Sigmoid colon (tissue), 6 donors: ENCODE measurements at regions not wholly inside any gene's neighbourhood (a gene's known extent, or its start where the extent isn't known, plus 50 kb on each side); places are given as distances from the start of the nearest gene placed in this dataset.

Experiments
- DNase-seq: peaks from one replicate; pipeline ENCODE4 v3.0.0-alpha.2; 2019
- H3K27ac ChIP-seq, 4 donors: fragments of 200-600 bp; sonication (generic); one replicate each; pipeline ENCODE4 v1.5.1; 2016 to 2019; ENCODE audit warnings: mild to moderate bottlenecking in 1 of 4
- H3K27me3 ChIP-seq, 3 donors: fragments of 200-600 bp; sonication (generic); one replicate each; pipeline ENCODE4 v1.5.1; 2019; ENCODE audit warnings: mild to moderate bottlenecking in 1 of 3
- H3K36me3 ChIP-seq, 4 donors: fragments of 200-600 bp; sonication (generic); one replicate each; pipeline ENCODE4 v1.5.1; 2016 to 2019
- H3K4me1 ChIP-seq, 4 donors: fragments of 200-600 bp; sonication (generic); one replicate each; pipeline ENCODE4 v1.5.1; 2017 to 2019
- H3K4me3 ChIP-seq, 4 donors: fragments of 200-600 bp; sonication (generic); one replicate each; pipeline ENCODE4 v1.5.1; 2017 to 2019; ENCODE audit warnings: mild to moderate bottlenecking in 2 of 4, moderate library complexity in 1 of 4
- H3K9me3 ChIP-seq, 4 donors: fragments of 200-600 bp in 3 of 4; sonication (generic) in 3 of 4; one replicate each; pipeline versions ENCODE4 v1.5.1 to v1.6.1; 2013 to 2019
- CTCF ChIP-seq, 4 experiments: fragments of 450-650 bp in 3 of 4; fragments of 200-600 bp in 1 of 4; IDR thresholded peaks; one replicate each; pipeline ENCODE4 v1.5.1; 2016 to 2019; ENCODE audit warnings: antibody characterized with exemption in 4 of 4, mild to moderate bottlenecking in 3 of 4, moderate library complexity in 2 of 4
- EP300 ChIP-seq, 4 donors: sonication (generic); formaldehyde crosslinking; IDR thresholded peaks; one replicate each; pipeline ENCODE4 v1.6.1; 2017; ENCODE audit warnings: antibody characterized with exemption in 4 of 4
- POLR2A ChIP-seq, 2 donors: fragments of 450-650 bp; IDR thresholded peaks; one replicate each; pipeline ENCODE4 v1.6.1; 2016; ENCODE audit warnings: antibody characterized with exemption in 2 of 2, mild to moderate bottlenecking in 2 of 2, moderate library complexity in 2 of 2
- POLR2AphosphoS5 ChIP-seq, 4 donors: sonication (generic); formaldehyde crosslinking; IDR thresholded peaks; one replicate each; pipeline ENCODE4 v1.6.1; 2017; ENCODE audit warnings: antibody characterized with exemption in 4 of 4
- WGBS, 2 donors: extraction: QIAGEN DNeasy Blood & Tissue Kit; methylation state at CpG; one replicate each; pipeline ENCODE4 v1.1.7; 2013; 5-methylcytosine and 5-hydroxymethylcytosine counted together
- intact Hi-C: fragments of 100-400 bp; cut with DNase I; formaldehyde crosslinking; loops from one replicate; pipeline ENCODE4 v1.15.1; 2023
- donor health status: healthy with polysubstance abuse.
- donor health status: healthy.

- Histone ChIP-seq H3K4me3 (no peak overlapping the region), H3K27me3 (no peaks in the 10 kb centered on the region), H3K27ac (no peak overlapping the region), H3K4me1 (no peaks in the 10 kb centered on the region), H3K36me3 (no peaks in the 10 kb centered on the region), H3K9me3 (no peaks in the 10 kb centered on the region)
- no peak for DNase-seq
- TF ChIP-seq EP300 (IDR thresholded peaks at IDR 0.05) (no peak), POLR2A (IDR thresholded peaks at IDR 0.05) (no peak), CTCF (IDR thresholded peaks at IDR 0.05) (peak in 3 of 4 experiments; percentile 11 to 54 (median 38)), POLR2AphosphoS5 (IDR thresholded peaks at IDR 0.05) (no peak)
- intact Hi-C loops = loop anchor here (1.0 to 5.0 kb wide), 2 partner anchors 72 to 86 kb away; a partner anchor contains a TSS
- WGBS, 2 donors = 39 to 52% methylated on average over 10 of the region's 10 CpGs
Measured at GRCh38 chr1:112803906-112804762, 89.0 kb upstream of the PPM1J start.

GRCh38 chr1:112800289-112800688 lies 85.2 kb upstream of the PPM1J start:
- 77 to 81% methylated on average over 2 of the region's 2 CpGs for WGBS, 2 donors
- Histone ChIP-seq H3K4me3 (no peak overlapping the region), H3K27me3 (no peaks in the 10 kb centered on the region), H3K36me3 (no peaks in the 10 kb centered on the region), H3K4me1 (no peaks in the 10 kb centered on the region), H3K9me3 (no peaks in the 10 kb centered on the region), H3K27ac (no peak overlapping the region)
- TF ChIP-seq CTCF (IDR thresholded peaks at IDR 0.05) (no peak), POLR2AphosphoS5 (IDR thresholded peaks at IDR 0.05) (no peak), EP300 (IDR thresholded peaks at IDR 0.05) (no peak), POLR2A (IDR thresholded peaks at IDR 0.05) (no peak)
- no peak for DNase-seq
- intact Hi-C loops = loop anchor here (5.0 kb wide), 1 partner anchor 68 kb away; no protein-coding TSS in a partner anchor

GRCh38 chr1:112798292-112798691 lies 83.2 kb upstream of the PPM1J start:
- H3K36me3 ChIP-seq = no peaks in the 10 kb centered on the region
- TF ChIP-seq POLR2A (IDR thresholded peaks at IDR 0.05) = no peak
- TF ChIP-seq EP300 (IDR thresholded peaks at IDR 0.05) = no peak
- no peak for TF ChIP-seq POLR2AphosphoS5 (IDR thresholded peaks at IDR 0.05)
- TF ChIP-seq CTCF (IDR thresholded peaks at IDR 0.05) = no peak
- DNase-seq = no peak
- no peak overlapping the region for H3K4me3 ChIP-seq
- no peak overlapping the region for H3K27ac ChIP-seq
- 58 to 68% methylated on average over 3 of the region's 3 CpGs for WGBS, 2 donors
- no peaks in the 10 kb centered on the region for H3K9me3 ChIP-seq
- H3K4me1 ChIP-seq = no peaks in the 10 kb centered on the region
- H3K27me3 ChIP-seq = no peaks in the 10 kb centered on the region
- intact Hi-C loops = no loop called here

GRCh38 chr1:112797224-112797623 lies 82.1 kb upstream of the PPM1J start:
- Histone ChIP-seq H3K4me3 (no peak overlapping the region), H3K9me3 (no peaks in the 10 kb centered on the region), H3K27ac (no peak overlapping the region), H3K4me1 (no peaks in the 10 kb centered on the region), H3K36me3 (no peaks in the 10 kb centered on the region), H3K27me3 (no peaks in the 10 kb centered on the region)
- 79 to 91% methylated on average over 2 of the region's 2 CpGs for WGBS, 2 donors
- no peak for DNase-seq
- intact Hi-C loops = no loop called here
- TF ChIP-seq POLR2AphosphoS5 (IDR thresholded peaks at IDR 0.05) (no peak), POLR2A (IDR thresholded peaks at IDR 0.05) (no peak), CTCF (IDR thresholded peaks at IDR 0.05) (no peak), EP300 (IDR thresholded peaks at IDR 0.05) (no peak)
